ENCODE measurements at regions not wholly inside any gene's neighbourhood (a gene's known extent, or its start where the extent isn't known, plus 50 kb on each side); places are given as distances from the start of the nearest gene placed in this dataset.

- Histone ChIP-seq H3K9me3 (no peaks in the 10 kb centered on the region), H3K4me3 (no peak overlapping the region), H3K27ac (no peak overlapping the region), H3K36me3 (no peaks in the 10 kb centered on the region), H3K4me1 (no peaks in the 10 kb centered on the region), H3K27me3 (no peaks in the 10 kb centered on the region)
- no peak for TF ChIP-seq CTCF (IDR thresholded peaks at IDR 0.05)
- no peak for TF ChIP-seq POLR2A (IDR thresholded peaks at IDR 0.05)
- no peak for DNase-seq
These were observed 310.6 kb upstream of the SPRED2 start for GRCh38 chr2:65742977-65743376.

- Histone ChIP-seq H3K4me3 (no peak overlapping the region), H3K9me3 (no peaks in the 10 kb centered on the region), H3K36me3 (no peaks in the 10 kb centered on the region), H3K27me3 (no peaks in the 10 kb centered on the region), H3K27ac (no peak overlapping the region), H3K4me1 (no peaks in the 10 kb centered on the region)
- TF ChIP-seq CTCF (IDR thresholded peaks at IDR 0.05) (no peak), POLR2A (IDR thresholded peaks at IDR 0.05) (no peak)
- DNase-seq = no peak
These were observed 307.5 kb upstream of the SPRED2 start for GRCh38 chr2:65739927-65740326.

- no peaks in the 10 kb centered on the region for H3K9me3 ChIP-seq
- no peaks in the 10 kb centered on the region for H3K36me3 ChIP-seq
- no peak for DNase-seq
- H3K27me3 ChIP-seq = no peaks in the 10 kb centered on the region
- TF ChIP-seq POLR2A (IDR thresholded peaks at IDR 0.05) (no peak), CTCF (IDR thresholded peaks at IDR 0.05) (no peak)
- H3K4me3 ChIP-seq = no peak overlapping the region
- no peak overlapping the region for H3K27ac ChIP-seq
- H3K4me1 ChIP-seq = no peaks in the 10 kb centered on the region
These were observed 305.1 kb upstream of the SPRED2 start for GRCh38 chr2:65737452-65738011.

GRCh38 chr2:65731476-65731875, 299.1 kb upstream of the SPRED2 start:
- no peak overlapping the region for H3K27ac ChIP-seq
- H3K27me3 ChIP-seq = no peaks in the 10 kb centered on the region
- no peaks in the 10 kb centered on the region for H3K9me3 ChIP-seq
- no peaks in the 10 kb centered on the region for H3K4me1 ChIP-seq
- TF ChIP-seq POLR2A (IDR thresholded peaks at IDR 0.05) = no peak
- TF ChIP-seq CTCF (IDR thresholded peaks at IDR 0.05) = no peak
- no peak for DNase-seq
- no peak overlapping the region for H3K4me3 ChIP-seq
- H3K36me3 ChIP-seq = no peaks in the 10 kb centered on the region

GRCh38 chr2:65730186-65730585, 297.8 kb upstream of the SPRED2 start:
- H3K4me1 ChIP-seq = no peaks in the 10 kb centered on the region
- no peak for DNase-seq
- H3K27me3 ChIP-seq = no peaks in the 10 kb centered on the region
- H3K36me3 ChIP-seq = no peaks in the 10 kb centered on the region
- no peak for TF ChIP-seq POLR2A (IDR thresholded peaks at IDR 0.05)
- TF ChIP-seq CTCF (IDR thresholded peaks at IDR 0.05) = no peak
- no peak overlapping the region for H3K4me3 ChIP-seq
- H3K27ac ChIP-seq = no peak overlapping the region
- H3K9me3 ChIP-seq = no peaks in the 10 kb centered on the region

GRCh38 chr2:65729246-65729645, 296.8 kb upstream of the SPRED2 start:
- Histone ChIP-seq H3K4me1 (no peaks in the 10 kb centered on the region), H3K27ac (no peak overlapping the region), H3K9me3 (no peaks in the 10 kb centered on the region), H3K36me3 (no peaks in the 10 kb centered on the region), H3K4me3 (no peak overlapping the region), H3K27me3 (no peaks in the 10 kb centered on the region)
- no peak for DNase-seq
- TF ChIP-seq POLR2A (IDR thresholded peaks at IDR 0.05) = no peak
- TF ChIP-seq CTCF (IDR thresholded peaks at IDR 0.05) = no peak

All from Peyer's patch (tissue), 4 donors.